Activated naive CD8-positive, alpha-beta T cell (primary cell): ENCODE measurements at regions not wholly inside any gene's neighbourhood (a gene's known extent, or its start where the extent isn't known, plus 50 kb on each side); places are given as distances from the start of the nearest gene placed in this dataset.

Source experiments
- H3K27ac Mint-ChIP-seq: one replicate; pipeline ENCODE4 v1.8.0; 2021; ENCODE audit warnings: mixed read lengths
- H3K27me3 Mint-ChIP-seq: one replicate; pipeline ENCODE4 v1.8.0; 2021; ENCODE audit warnings: mixed read lengths
- H3K36me3 Mint-ChIP-seq: one replicate; pipeline ENCODE4 v1.8.0; 2021; ENCODE audit warnings: mixed read lengths
- H3K4me1 Mint-ChIP-seq: one replicate; pipeline ENCODE4 v1.8.0; 2021; ENCODE audit warnings: low read depth, mixed read lengths
- H3K4me3 Mint-ChIP-seq: one replicate; pipeline ENCODE4 v1.8.0; 2021; ENCODE audit warnings: mild to moderate bottlenecking, mixed read lengths
- H3K9me3 Mint-ChIP-seq: one replicate; pipeline ENCODE4 v1.8.0; 2021; ENCODE audit warnings: low read depth, mixed read lengths

GRCh38 chr21:43353282-43354025, 73.5 kb downstream of the SIK1 start:
- no peaks in the 10 kb centered on the region for H3K9me3 Mint-ChIP-seq
- no peak overlapping the region for H3K4me3 Mint-ChIP-seq
- no peaks in the 10 kb centered on the region for H3K36me3 Mint-ChIP-seq
- H3K27me3 Mint-ChIP-seq = no peaks in the 10 kb centered on the region
- H3K27ac Mint-ChIP-seq = peak overlapping the region; percentile 90
- H3K4me1 Mint-ChIP-seq = peaks cover 5% of the 10 kb centered on the region

GRCh38 chr21:43352568-43353281, 74.2 kb downstream of the SIK1 start:
- H3K9me3 Mint-ChIP-seq = no peaks in the 10 kb centered on the region
- peak overlapping the region; percentile 90 for H3K27ac Mint-ChIP-seq
- H3K27me3 Mint-ChIP-seq = no peaks in the 10 kb centered on the region
- no peaks in the 10 kb centered on the region for H3K36me3 Mint-ChIP-seq
- H3K4me1 Mint-ChIP-seq = peaks cover 5% of the 10 kb centered on the region
- no peak overlapping the region for H3K4me3 Mint-ChIP-seq

- peaks cover 5% of the 10 kb centered on the region for H3K4me1 Mint-ChIP-seq
- no peak overlapping the region for H3K27ac Mint-ChIP-seq
Observed at GRCh38 chr21:43352154-43352537, 74.8 kb downstream of the SIK1 start.

GRCh38 chr21:43351501-43352153, 75.3 kb downstream of the SIK1 start:
- Mint-ChIP-seq H3K4me1 (peaks cover 5% of the 10 kb centered on the region), H3K4me3 (no peak overlapping the region), H3K9me3 (no peaks in the 10 kb centered on the region), H3K27me3 (no peaks in the 10 kb centered on the region), H3K27ac (peak overlapping the region; percentile 37), H3K36me3 (no peaks in the 10 kb centered on the region)

More at GRCh38 chr21:43352154-43352537, 74.8 kb downstream of the SIK1 start:
- no peak overlapping the region for H3K4me3 Mint-ChIP-seq
- no peaks in the 10 kb centered on the region for H3K36me3 Mint-ChIP-seq
- H3K27me3 Mint-ChIP-seq = no peaks in the 10 kb centered on the region
- no peaks in the 10 kb centered on the region for H3K9me3 Mint-ChIP-seq

- no peaks in the 10 kb centered on the region for H3K27me3 Mint-ChIP-seq
- no peak overlapping the region for H3K27ac Mint-ChIP-seq
- H3K36me3 Mint-ChIP-seq = no peaks in the 10 kb centered on the region
Observed at GRCh38 chr21:43349644-43350043, 77.3 kb downstream of the SIK1 start.

GRCh38 chr21:43348801-43349261, 78.1 kb downstream of the SIK1 start:
- no peaks in the 10 kb centered on the region for H3K9me3 Mint-ChIP-seq
- no peaks in the 10 kb centered on the region for H3K36me3 Mint-ChIP-seq
- H3K27ac Mint-ChIP-seq = no peak overlapping the region
- H3K27me3 Mint-ChIP-seq = no peaks in the 10 kb centered on the region
- peaks cover 5% of the 10 kb centered on the region for H3K4me1 Mint-ChIP-seq
- no peak overlapping the region for H3K4me3 Mint-ChIP-seq

More at GRCh38 chr21:43349644-43350043, 77.3 kb downstream of the SIK1 start:
- Mint-ChIP-seq H3K4me1 (peaks cover 5% of the 10 kb centered on the region), H3K9me3 (no peaks in the 10 kb centered on the region), H3K4me3 (no peak overlapping the region)

GRCh38 chr21:43348170-43348766, 78.7 kb downstream of the SIK1 start:
- Mint-ChIP-seq H3K36me3 (no peaks in the 10 kb centered on the region), H3K9me3 (no peaks in the 10 kb centered on the region), H3K27ac (no peak overlapping the region), H3K27me3 (no peaks in the 10 kb centered on the region), H3K4me3 (no peak overlapping the region), H3K4me1 (peaks cover 5% of the 10 kb centered on the region)

GRCh38 chr21:43347461-43348169, 79.3 kb downstream of the SIK1 start:
- Mint-ChIP-seq H3K27ac (no peak overlapping the region), H3K9me3 (no peaks in the 10 kb centered on the region), H3K4me3 (no peak overlapping the region), H3K36me3 (no peaks in the 10 kb centered on the region), H3K27me3 (no peaks in the 10 kb centered on the region), H3K4me1 (no peaks in the 10 kb centered on the region)

GRCh38 chr21:43346551-43346950, 80.4 kb downstream of the SIK1 start:
- no peaks in the 10 kb centered on the region for H3K9me3 Mint-ChIP-seq
- H3K4me3 Mint-ChIP-seq = no peak overlapping the region
- H3K27me3 Mint-ChIP-seq = no peaks in the 10 kb centered on the region
- H3K4me1 Mint-ChIP-seq = no peaks in the 10 kb centered on the region
- H3K36me3 Mint-ChIP-seq = no peaks in the 10 kb centered on the region
- H3K27ac Mint-ChIP-seq = no peak overlapping the region

GRCh38 chr21:43345746-43346409, 81.1 kb downstream of the SIK1 start:
- Mint-ChIP-seq H3K4me1 (no peaks in the 10 kb centered on the region), H3K36me3 (no peaks in the 10 kb centered on the region), H3K4me3 (no peak overlapping the region), H3K9me3 (no peaks in the 10 kb centered on the region), H3K27ac (no peak overlapping the region), H3K27me3 (no peaks in the 10 kb centered on the region)

GRCh38 chr21:43345046-43345745, 81.7 kb downstream of the SIK1 start:
- no peak overlapping the region for H3K27ac Mint-ChIP-seq

GRCh38 chr21:43343992-43344886, 82.7 kb downstream of the SIK1 start:
- no peaks in the 10 kb centered on the region for H3K9me3 Mint-ChIP-seq
- H3K4me3 Mint-ChIP-seq = no peak overlapping the region
- no peaks in the 10 kb centered on the region for H3K4me1 Mint-ChIP-seq
- H3K27ac Mint-ChIP-seq = no peak overlapping the region
- H3K36me3 Mint-ChIP-seq = no peaks in the 10 kb centered on the region
- H3K27me3 Mint-ChIP-seq = no peaks in the 10 kb centered on the region

More at GRCh38 chr21:43345046-43345745, 81.7 kb downstream of the SIK1 start:
- Mint-ChIP-seq H3K4me3 (no peak overlapping the region), H3K4me1 (no peaks in the 10 kb centered on the region), H3K36me3 (no peaks in the 10 kb centered on the region), H3K27me3 (no peaks in the 10 kb centered on the region), H3K9me3 (no peaks in the 10 kb centered on the region)
